ENCODE measurements at regions not wholly inside any gene's neighbourhood (a gene's known extent, or its start where the extent isn't known, plus 50 kb on each side); places are given as distances from the start of the nearest gene placed in this dataset.

GRCh38 chr21:43364261-43364510 lies 62.7 kb downstream of the SIK1 start:
- DNase-seq = no peak

DNA sequence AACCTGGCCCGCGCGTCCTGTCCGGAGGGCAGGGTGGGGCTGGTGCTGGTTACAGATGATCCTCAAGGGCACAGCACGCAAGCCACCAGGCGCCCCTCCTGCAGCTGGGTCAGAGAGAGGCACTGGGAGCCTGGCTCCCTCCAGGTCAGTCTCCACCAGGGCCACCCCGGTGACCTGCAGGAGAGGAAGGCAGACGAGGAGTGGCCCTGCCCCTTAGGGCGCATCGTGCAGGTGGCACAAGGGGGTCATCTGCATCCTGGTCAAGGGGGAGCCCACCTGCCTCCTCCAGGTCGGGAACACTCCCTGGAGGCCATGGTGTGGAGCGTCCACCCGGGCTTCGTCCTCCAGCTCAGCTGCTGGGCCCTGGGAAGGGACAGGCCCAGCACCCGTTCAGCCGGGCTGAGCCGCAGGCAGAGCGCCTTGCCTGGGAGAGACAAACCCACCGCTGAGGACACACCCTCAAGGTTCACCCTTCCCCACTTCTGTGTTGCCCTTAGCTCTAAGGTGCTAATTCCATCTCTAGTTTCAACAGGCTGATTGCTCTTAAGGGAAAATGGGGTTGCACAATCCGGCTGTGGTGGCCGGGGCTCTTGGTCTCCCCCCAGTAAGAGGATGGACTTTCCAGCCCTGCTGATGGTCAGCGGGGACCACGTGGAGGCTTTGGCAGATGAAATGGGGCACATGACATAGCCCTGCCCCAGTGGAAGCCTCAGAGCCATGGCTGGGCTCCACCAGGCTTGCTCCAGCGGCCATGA lies 63.2 kb downstream of the SIK1 start:
- no peak for DNase-seq

GRCh38 chr21:43362915-43363314 lies 64.0 kb downstream of the SIK1 start:
- DNase-seq = no peak

DNA sequence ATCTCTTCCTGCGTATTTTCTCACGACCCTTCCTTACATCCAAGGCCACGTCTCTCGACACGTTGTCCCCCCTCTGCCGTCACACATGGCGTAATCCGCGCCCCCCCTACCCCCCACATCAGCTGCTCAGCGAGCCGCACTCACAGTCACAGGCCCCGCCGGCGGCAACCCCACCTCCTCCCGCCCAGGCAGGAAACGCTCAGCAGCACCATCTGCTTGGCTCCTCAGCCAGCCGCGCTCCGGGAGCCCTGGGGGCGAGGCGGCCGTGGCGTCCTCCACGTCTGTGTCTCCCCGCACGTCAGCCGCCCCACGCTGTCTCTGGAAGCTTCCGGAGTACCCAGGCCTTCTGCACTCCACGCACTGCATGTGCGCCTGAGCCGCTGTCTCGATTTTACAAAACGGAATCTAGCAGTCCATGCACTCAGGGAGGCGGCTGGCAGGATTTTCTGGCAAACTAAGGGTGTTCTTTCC lies 64.6 kb downstream of the SIK1 start:
- peak; percentile 90 for DNase-seq

- peak; percentile 73 for DNase-seq
Observed at GRCh38 chr21:43361493-43362296, 65.2 kb downstream of the SIK1 start.

DNA sequence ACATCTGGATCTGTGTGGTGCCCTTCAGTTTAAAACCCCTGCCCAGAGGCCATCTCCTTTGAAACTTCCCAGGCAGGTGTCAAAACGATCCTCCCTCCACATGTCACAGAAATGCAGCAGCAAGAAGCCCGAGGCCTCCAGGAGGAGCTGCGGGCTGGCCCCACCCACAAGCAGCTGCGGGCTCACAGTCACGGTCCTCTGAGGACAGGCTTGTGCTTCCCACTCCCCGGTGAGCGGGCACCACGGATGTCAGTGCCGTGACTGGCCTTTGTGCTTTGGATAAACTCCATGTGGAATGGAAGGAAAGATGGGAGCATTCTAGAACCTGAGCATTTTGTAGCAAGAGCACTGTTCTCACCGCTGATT lies 65.8 kb downstream of the SIK1 start:
- no peak for DNase-seq

- DNase-seq = no peak
Observed at GRCh38 chr21:43360441-43361126, 66.3 kb downstream of the SIK1 start.

- no peak for DNase-seq
Observed at GRCh38 chr21:43358940-43359822, 67.8 kb downstream of the SIK1 start.

GRCh38 chr21:43357715-43358430 lies 69.1 kb downstream of the SIK1 start:
- DNase-seq = no peak

DNA sequence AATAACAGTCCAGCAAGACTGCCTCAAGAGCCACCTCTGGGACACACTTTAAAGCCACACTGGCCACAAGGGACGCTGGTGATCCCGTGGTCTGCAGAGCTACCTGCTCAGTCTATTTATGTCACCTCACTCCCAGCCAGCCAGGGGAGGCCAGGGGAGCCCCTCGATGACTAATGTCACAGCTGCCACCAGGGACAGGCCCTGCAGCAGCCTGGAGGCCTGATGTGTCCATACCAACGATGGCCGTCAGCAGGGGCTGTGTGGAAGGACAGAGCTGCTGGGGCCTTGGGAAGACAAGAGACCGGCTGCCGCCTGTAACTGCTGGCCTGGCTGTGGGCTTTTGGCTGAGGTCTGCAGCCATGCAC lies 71.0 kb downstream of the SIK1 start:
- no peak for DNase-seq

DNA sequence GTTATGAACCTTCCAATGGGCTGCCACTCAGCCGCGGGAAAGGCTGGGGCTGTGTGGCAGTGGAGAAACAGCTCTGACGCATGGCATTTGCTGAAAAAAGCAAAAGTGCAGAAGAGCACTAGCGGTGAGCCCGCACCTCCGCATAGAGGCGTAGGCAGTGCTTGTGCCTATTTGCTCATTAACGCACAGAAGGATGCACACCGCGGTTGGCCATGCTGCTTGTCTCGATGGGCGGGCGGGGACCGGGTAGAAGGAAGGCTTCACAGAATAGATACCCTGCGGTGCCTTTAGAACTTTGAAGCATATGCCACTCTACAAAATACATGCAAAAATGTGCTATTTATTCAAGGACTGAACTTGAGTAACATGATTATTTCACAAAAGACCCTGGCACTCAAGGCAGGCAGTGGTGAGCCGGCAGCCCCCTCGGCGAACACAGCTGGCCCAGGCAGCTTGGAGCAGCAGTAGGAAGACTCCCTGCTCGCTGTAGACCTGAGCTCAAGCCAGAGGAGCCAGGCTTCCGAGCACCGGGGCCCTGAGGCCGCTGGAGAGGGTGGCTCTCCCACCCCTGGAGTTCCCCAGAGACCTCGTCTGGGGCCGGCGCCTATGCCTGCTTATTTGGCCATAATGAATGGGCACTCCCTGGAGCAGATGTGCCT lies 71.5 kb downstream of the SIK1 start:
- no peak for DNase-seq

GRCh38 chr21:43354666-43355065 lies 72.3 kb downstream of the SIK1 start:
- no peak for DNase-seq

GRCh38 chr21:43354026-43354420 lies 72.9 kb downstream of the SIK1 start:
- no peak for DNase-seq

DNA sequence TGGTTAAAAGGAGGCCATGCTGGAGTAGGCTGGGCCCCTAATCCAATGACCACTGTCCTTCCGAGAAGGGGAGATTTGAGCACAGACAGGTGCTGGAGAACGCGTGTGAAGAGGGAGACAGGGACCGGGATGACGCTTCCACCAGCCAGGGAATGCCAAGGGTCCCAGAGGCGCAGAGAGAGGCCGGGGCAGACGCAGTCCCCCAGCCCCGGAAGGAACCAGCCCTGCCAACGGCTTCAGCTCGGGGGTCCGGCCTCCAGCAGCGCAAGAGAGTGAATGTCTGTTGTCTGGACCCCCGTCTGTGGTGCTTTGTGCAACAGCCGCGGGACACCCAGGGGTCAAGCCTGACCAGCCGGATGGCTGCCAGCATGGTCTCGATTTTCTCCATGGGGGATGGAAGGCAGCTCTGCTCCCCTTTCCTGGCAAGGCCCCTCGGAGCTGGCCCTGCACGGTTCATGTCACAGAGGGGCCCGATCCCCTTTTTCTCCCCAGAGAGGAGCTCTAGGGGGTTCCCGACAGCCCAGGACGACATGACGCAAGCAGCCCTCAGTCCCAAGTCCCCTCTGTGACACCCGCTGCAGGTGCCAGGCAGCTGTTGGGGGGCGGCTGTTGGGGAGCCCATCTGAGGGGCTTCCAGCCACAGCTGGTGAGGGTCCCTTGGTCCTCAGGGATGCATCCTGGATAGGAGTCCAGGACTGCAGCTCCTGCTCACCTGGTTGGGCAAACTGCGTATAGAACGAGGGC lies 73.5 kb downstream of the SIK1 start:
- DNase-seq = no peak

DNA sequence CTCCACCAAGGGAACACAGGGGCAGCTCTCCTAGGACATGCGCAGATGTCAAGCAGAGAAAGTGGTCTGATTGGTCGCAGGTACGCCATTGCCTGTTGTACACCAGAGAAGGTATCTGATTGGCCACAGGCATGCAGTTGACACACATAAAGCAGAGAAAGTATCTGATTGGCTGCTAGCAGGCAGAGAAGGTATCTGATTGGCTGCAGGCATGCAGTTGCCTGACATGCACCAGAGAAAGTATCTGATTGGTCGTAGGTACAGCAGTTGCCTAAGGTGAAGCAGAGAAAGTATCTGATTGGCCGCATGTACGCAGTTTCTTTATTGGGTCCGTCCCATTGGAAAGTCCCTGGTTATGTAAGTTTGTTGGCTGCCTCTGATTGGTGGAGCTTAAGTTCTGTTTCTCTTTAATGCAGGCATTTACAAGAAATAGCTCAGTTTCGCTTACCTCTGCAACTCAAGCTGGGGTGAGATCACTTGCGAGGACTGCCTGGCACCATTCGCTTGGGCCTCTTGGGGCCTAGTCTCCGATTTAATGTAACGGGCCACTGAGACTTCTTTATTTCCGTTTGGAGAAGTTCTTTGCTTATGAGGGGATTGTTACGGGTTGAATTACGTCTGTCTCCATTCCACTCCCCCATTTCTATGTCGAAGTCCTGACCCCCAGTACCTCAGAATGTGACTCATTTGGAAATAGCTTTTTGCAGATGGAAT lies 74.2 kb downstream of the SIK1 start:
- DNase-seq = no peak

GRCh38 chr21:43352154-43352537 lies 74.8 kb downstream of the SIK1 start:
- DNase-seq = no peak

DNA sequence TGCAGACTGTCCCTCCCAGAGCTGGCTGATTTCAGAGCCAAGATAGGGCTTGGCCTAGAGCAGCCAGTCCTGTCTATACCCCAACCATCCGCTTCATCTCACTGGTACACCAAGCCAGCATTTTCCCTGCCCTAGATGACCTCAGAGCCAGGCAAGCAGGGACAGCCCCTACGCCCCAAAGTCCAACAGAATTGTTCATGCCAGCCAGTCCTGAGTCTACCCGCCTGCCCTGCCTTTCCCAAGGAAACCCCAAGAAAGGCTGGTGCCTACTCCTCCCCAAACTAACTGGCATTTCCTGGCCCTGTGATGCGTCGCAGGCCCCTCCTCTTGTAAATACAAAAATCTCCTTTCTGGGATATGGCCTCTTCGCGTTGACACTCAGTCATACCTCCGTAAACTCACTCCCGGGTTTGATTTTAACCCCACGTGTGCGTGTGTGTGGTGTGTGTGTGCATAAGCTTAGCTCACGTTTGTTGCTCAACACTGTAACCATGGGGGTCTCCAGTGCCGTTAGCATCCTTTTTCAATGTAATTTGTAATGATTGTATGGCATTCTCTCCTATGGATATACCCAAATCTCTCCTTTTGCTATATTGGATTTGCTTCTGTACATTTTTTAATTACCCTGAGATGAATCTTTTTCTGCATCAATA lies 75.3 kb downstream of the SIK1 start:
- DNase-seq = no peak

DNA sequence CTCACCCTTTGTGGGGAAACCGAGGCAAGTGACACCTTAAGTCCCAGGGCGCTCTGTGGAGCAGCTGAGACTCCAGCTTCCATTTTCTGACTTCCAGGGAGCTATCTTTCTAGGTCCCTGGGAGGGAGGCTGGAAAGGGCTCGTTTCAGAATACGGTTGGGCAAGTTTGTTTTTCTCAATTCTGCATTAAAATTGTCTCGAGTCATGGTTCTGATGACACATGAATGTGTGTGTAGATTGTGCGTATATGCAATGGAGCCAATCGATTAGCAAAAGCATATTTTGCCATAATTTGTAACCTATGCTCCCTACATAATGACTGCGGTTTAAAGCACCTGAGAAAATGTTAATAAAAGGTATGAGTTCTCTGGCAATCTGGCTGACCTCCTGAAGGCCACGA lies 77.3 kb downstream of the SIK1 start:
- no peak for DNase-seq

DNA sequence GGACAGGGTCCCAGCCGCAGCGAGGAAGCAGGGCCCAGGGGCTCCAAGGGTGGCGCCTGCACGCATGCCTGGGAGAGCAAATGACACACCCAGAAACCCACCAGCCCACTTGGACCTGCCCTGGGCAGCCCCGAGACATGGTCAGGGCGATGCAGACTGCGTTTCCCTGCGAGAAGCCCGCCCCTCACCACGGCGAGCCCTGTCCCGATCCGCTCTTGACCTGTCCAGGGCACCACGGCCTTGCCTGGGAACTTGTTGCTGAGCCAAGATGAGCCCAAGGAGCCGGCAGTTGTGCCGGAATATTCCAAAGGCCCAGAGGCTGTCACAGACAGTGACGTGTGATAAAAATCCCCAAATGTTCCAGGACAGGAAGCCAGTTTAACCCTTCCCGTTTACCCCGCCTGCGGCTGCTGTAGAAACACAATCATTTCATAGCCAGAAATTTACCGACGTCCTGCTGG lies 78.1 kb downstream of the SIK1 start:
- no peak for DNase-seq
